ENCODE measurements at regions not wholly inside any gene's neighbourhood (a gene's known extent, or its start where the extent isn't known, plus 50 kb on each side); places are given as distances from the start of the nearest gene placed in this dataset.

- DNase-seq, result no peak
Measured at GRCh38 chr7:35498416-35498815, 196.5 kb downstream of the HERPUD2 start.

GRCh38 chr7:35495844-35496243 is 199.1 kb downstream of the HERPUD2 start:
- no peak for DNase-seq

- DNase-seq, result no peak
Measured at GRCh38 chr7:35495377-35495776, 199.6 kb downstream of the HERPUD2 start.

- no peak for DNase-seq
Measured at GRCh38 chr7:35494407-35494806, 200.5 kb downstream of the HERPUD2 start.

- DNase-seq, result no peak
Measured at GRCh38 chr7:35492451-35493175, 202.3 kb downstream of the HERPUD2 start.

- DNase-seq, result no peak
Measured at GRCh38 chr7:35491233-35491632, 203.7 kb downstream of the HERPUD2 start.

- DNase-seq, result no peak
Measured at GRCh38 chr7:35487841-35488240, 207.1 kb downstream of the HERPUD2 start.

GRCh38 chr7:35487402-35487801 is 207.5 kb downstream of the HERPUD2 start:
- no peak for DNase-seq

GRCh38 chr7:35485436-35485835 is 209.5 kb downstream of the HERPUD2 start:
- DNase-seq, result no peak

- DNase-seq, result no peak
Measured at GRCh38 chr7:35483568-35483967, 211.4 kb downstream of the HERPUD2 start.

- DNase-seq, result no peak
Measured at GRCh38 chr7:35482231-35482630, 212.7 kb downstream of the HERPUD2 start.

GRCh38 chr7:35480806-35481205 is 214.1 kb downstream of the HERPUD2 start:
- DNase-seq, result no peak

- DNase-seq, result no peak
Measured at GRCh38 chr7:35477609-35478008, 217.3 kb downstream of the HERPUD2 start.

- DNase-seq, result no peak
Measured at GRCh38 chr7:35474100-35474499, 220.2 kb upstream of the TBX20 start.

GRCh38 chr7:35468606-35469005 is 214.7 kb upstream of the TBX20 start:
- no peak for DNase-seq

GRCh38 chr7:35467456-35467978 is 213.6 kb upstream of the TBX20 start:
- DNase-seq, result no peak

GRCh38 chr7:35465791-35466336 is 212.0 kb upstream of the TBX20 start:
- DNase-seq, result no peak

- no peak for DNase-seq
Measured at GRCh38 chr7:35463751-35464150, 209.9 kb upstream of the TBX20 start.

GRCh38 chr7:35463176-35463700 is 209.3 kb upstream of the TBX20 start:
- no peak for DNase-seq

GRCh38 chr7:35454575-35455385 is 200.9 kb upstream of the TBX20 start:
- no peak for DNase-seq

GRCh38 chr7:35450456-35451214 is 196.7 kb upstream of the TBX20 start:
- no peak for DNase-seq

- no peak for DNase-seq
Measured at GRCh38 chr7:35448486-35448885, 194.6 kb upstream of the TBX20 start.

GRCh38 chr7:35446091-35446490 is 192.2 kb upstream of the TBX20 start:
- DNase-seq, result no peak
